IMR-90 (cell line): ENCODE measurements at regions not wholly inside any gene's neighbourhood (a gene's known extent, or its start where the extent isn't known, plus 50 kb on each side); places are given as distances from the start of the nearest gene placed in this dataset.

Source experiments
- ATAC-seq: fragments of 200-7000 bp; cut with Tn5 transposase; 2 replicates; pipeline ENCODE4 v1.9.1; 2020; ENCODE audit warnings: low read depth, mild to moderate bottlenecking, moderate library complexity
- BruUV-seq: library from RNA; stranded (reverse); fragments of 400-500 nt; replicated peaks from 2 replicates; lab custom pipeline; 2021; lab: Mats Ljungman, UMichigan
- CTCF ChIA-PET: fragments of 300-600 bp; formaldehyde crosslinking; extraction: SDS; loops from one replicate; lab custom pipeline; 2021; ENCODE audit warnings: antibody characterized with exemption; lab: Yijun Ruan, JAX
- POLR2A ChIA-PET: fragments of 300-600 bp; sonication (Branson Sonifier 250); formaldehyde crosslinking; loops from one replicate; lab custom pipeline; 2022; ENCODE audit warnings: antibody characterized with exemption; ENCODE audit not compliant: unreplicated experiment; lab: Charles Lee
- DNase-seq: peaks from one replicate; pipeline ENCODE4 v3.0.0; 2013
- H2AFZ ChIP-seq: replicated peaks from 2 replicates; pipeline ENCODE3; 2013; ENCODE audit warnings: low read length, mild to moderate bottlenecking; ENCODE audit not compliant: poor library complexity
- H2AK5ac ChIP-seq: 2 replicates; pipeline ENCODE4 v1.6.1; 2013; ENCODE audit warnings: low read depth, low read length, inconsistent platforms
- H2AK9ac ChIP-seq: replicated peaks from 2 replicates; pipeline ENCODE3; 2013; ENCODE audit warnings: mild to moderate bottlenecking, low read depth, low read length, moderate library complexity; ENCODE audit not compliant: poor library complexity
- H2BK120ac ChIP-seq: 2 replicates; pipeline ENCODE4 v1.6.1; 2013; ENCODE audit warnings: low read depth, low read length, inconsistent platforms
- H2BK15ac ChIP-seq: 3 replicates; pipeline ENCODE4 v1.6.1; 2013; ENCODE audit warnings: low read depth, low read length, inconsistent platforms
- H2BK20ac ChIP-seq: 2 replicates; pipeline ENCODE4 v1.6.1; 2013; ENCODE audit warnings: low read depth, mild to moderate bottlenecking, inconsistent platforms, low read length, moderate library complexity
- H2BK5ac ChIP-seq: 2 replicates; pipeline ENCODE4 v1.6.1; 2013; ENCODE audit warnings: mild to moderate bottlenecking, low read depth, low read length, inconsistent platforms; ENCODE audit not compliant: poor library complexity, severe bottlenecking
- H3K14ac ChIP-seq: replicated peaks from 2 replicates; pipeline ENCODE4 v1.6.1; 2013; ENCODE audit warnings: low read depth, low read length, inconsistent platforms
- H3K18ac ChIP-seq: 2 replicates; pipeline ENCODE4 v1.6.1; 2013; ENCODE audit warnings: low read depth, low read length, control low read depth
- H3K23ac ChIP-seq: 2 replicates; pipeline ENCODE4 v1.6.1; 2013; ENCODE audit warnings: low read depth, low read length, inconsistent platforms
- H3K27ac ChIP-seq: 2 replicates; pipeline ENCODE4 v1.5.1; 2013; ENCODE audit warnings: mild to moderate bottlenecking, control low read depth, low read length; ENCODE audit not compliant: insufficient read depth
- H3K27me3 ChIP-seq: 2 replicates; pipeline ENCODE4 v1.6.1; 2013; ENCODE audit warnings: low read length; ENCODE audit not compliant: control insufficient read depth, insufficient read depth
- H3K36me3 ChIP-seq: 2 replicates; pipeline ENCODE4 v1.6.1; 2013; ENCODE audit warnings: low read length, mixed read lengths; ENCODE audit not compliant: control insufficient read depth, insufficient read depth
- H3K4ac ChIP-seq: 2 replicates; pipeline ENCODE4 v1.6.1; 2013; ENCODE audit warnings: low read depth, low read length, inconsistent platforms
- H3K4me1 ChIP-seq: 2 replicates; pipeline ENCODE4 v1.6.1; 2013; ENCODE audit warnings: low read length, mixed read lengths; ENCODE audit not compliant: control insufficient read depth, insufficient read depth
- H3K4me2 ChIP-seq: 2 replicates; pipeline ENCODE4 v1.6.1; 2013; ENCODE audit warnings: low read depth, mild to moderate bottlenecking, control low read depth, low read length, moderate library complexity
- H3K4me3 ChIP-seq: 2 replicates; pipeline ENCODE4 v1.5.1; 2013; ENCODE audit warnings: low read depth, mild to moderate bottlenecking, control low read depth, low read length, moderate library complexity; ENCODE audit not compliant: insufficient read depth
- H3K56ac ChIP-seq: 2 replicates; pipeline ENCODE4 v1.6.1; 2013; ENCODE audit warnings: low read length, inconsistent platforms; ENCODE audit not compliant: insufficient read depth; ENCODE audit errors: extremely low read depth
- H3K79me1 ChIP-seq, 2 experiments: 2 replicates each; pipeline ENCODE4 v1.6.1; 2013; ENCODE audit warnings: low read length in 2 of 2, inconsistent platforms in 1 of 2, low read depth in 1 of 2
- H3K9ac ChIP-seq: 2 replicates; pipeline ENCODE4 v1.6.1; 2013; ENCODE audit warnings: low read depth, low read length, control low read depth
- H3K9me1 ChIP-seq: 2 replicates; pipeline ENCODE4 v1.6.1; 2013; ENCODE audit warnings: low read length, inconsistent platforms; ENCODE audit not compliant: insufficient read depth
- H3K9me3 ChIP-seq: 2 replicates; pipeline ENCODE4 v1.6.1; 2013; ENCODE audit warnings: low read length; ENCODE audit not compliant: control insufficient read depth, insufficient read depth
- H4K20me1 ChIP-seq: 2 replicates; pipeline ENCODE4 v1.6.1; 2013; ENCODE audit warnings: low read length, inconsistent platforms; ENCODE audit not compliant: insufficient read depth
- H4K5ac ChIP-seq: 2 replicates; pipeline ENCODE4 v1.6.1; 2013; ENCODE audit warnings: mild to moderate bottlenecking, low read depth, low read length, control low read depth
- H4K8ac ChIP-seq, 2 experiments: 2 replicates each; pipeline ENCODE4 v1.6.1; 2013; ENCODE audit warnings: low read depth in 2 of 2, low read length in 2 of 2, control low read depth in 1 of 2, inconsistent platforms in 1 of 2
- H4K91ac ChIP-seq: 2 replicates; pipeline ENCODE4 v1.6.1; 2013; ENCODE audit warnings: low read depth, low read length, inconsistent platforms; ENCODE audit not compliant: insufficient read depth
- CEBPB ChIP-seq: IDR thresholded peaks from 2 replicates; pipeline ENCODE4 v1.6.1; 2012; ENCODE audit warnings: low read depth, low read length, improper control_type of control experiment
- CHD1 ChIP-seq: IDR thresholded peaks from 2 replicates; pipeline ENCODE4 v1.6.1; 2012; ENCODE audit warnings: low read depth, low read length, improper control_type of control experiment
- CTCF ChIP-seq: conservative IDR thresholded peaks from 2 replicates; pipeline ENCODE4 v1.5.1; 2012; ENCODE audit warnings: mild to moderate bottlenecking, low read depth, low read length, improper control_type of control experiment
- ELK1 ChIP-seq: fragments of 150-350 bp; IDR thresholded peaks from 2 replicates; pipeline ENCODE4 v1.6.1; 2016; ENCODE audit warnings: low read depth, mild to moderate bottlenecking, low read length, moderate library complexity, borderline replicate concordance
- MAFK ChIP-seq: IDR thresholded peaks from 2 replicates; pipeline ENCODE4 v1.6.1; 2012; ENCODE audit warnings: low read depth, low read length, improper control_type of control experiment
- MAZ ChIP-seq: IDR thresholded peaks from 2 replicates; pipeline ENCODE4 v1.6.1; 2012; ENCODE audit warnings: low read depth, mild to moderate bottlenecking, low read length, improper control_type of control experiment, moderate library complexity, borderline replicate concordance
- MXI1 ChIP-seq: IDR thresholded peaks from 2 replicates; pipeline ENCODE4 v1.6.1; 2012; ENCODE audit warnings: low read depth, mild to moderate bottlenecking, low read length, moderate library complexity, borderline replicate concordance
- RAD21 ChIP-seq: IDR thresholded peaks from 2 replicates; pipeline ENCODE4 v1.6.1; 2012; ENCODE audit warnings: low read length, improper control_type of control experiment
- WGBS, 2 experiments: methylation state at CpG; one replicate each; pipeline versions ENCODE4 v1.1.5 to v1.1.7; 2013; ENCODE audit warnings: missing lambda C conversion rate in 2 of 2; ENCODE audit not compliant: insufficient read length in 1 of 2; ENCODE audit errors: extremely low coverage in 2 of 2; 5-methylcytosine and 5-hydroxymethylcytosine counted together
- dilution Hi-C: fragments of 300-500 bp; cut with HindIII; formaldehyde crosslinking; loops from one replicate; pipeline ENCODE4 v1.14.3; 2018; ENCODE audit warnings: low sequenced_read_pairs; ENCODE audit not compliant: unreplicated experiment
- in situ Hi-C: fragments of 300-500 bp; cut with MboI; formaldehyde crosslinking; loops from 3 replicates; pipeline ENCODE4 v1.14.3; 2019; ENCODE audit warnings: low sequenced_read_pairs, inconsistent platforms, mixed read lengths
- intact Hi-C: fragments of 100-400 bp; cut with micrococcal nuclease; formaldehyde crosslinking; loops from 2 replicates; pipeline ENCODE4 v1.10.0; 2022
- TF ChIP-seq, protein P1 (sequence below): fragments of 150-350 bp; IDR thresholded peaks from 2 replicates; pipeline ENCODE4 v1.6.1; 2017; ENCODE audit warnings: mild to moderate bottlenecking, antibody characterized with exemption, low read length, low read depth

DNA sequence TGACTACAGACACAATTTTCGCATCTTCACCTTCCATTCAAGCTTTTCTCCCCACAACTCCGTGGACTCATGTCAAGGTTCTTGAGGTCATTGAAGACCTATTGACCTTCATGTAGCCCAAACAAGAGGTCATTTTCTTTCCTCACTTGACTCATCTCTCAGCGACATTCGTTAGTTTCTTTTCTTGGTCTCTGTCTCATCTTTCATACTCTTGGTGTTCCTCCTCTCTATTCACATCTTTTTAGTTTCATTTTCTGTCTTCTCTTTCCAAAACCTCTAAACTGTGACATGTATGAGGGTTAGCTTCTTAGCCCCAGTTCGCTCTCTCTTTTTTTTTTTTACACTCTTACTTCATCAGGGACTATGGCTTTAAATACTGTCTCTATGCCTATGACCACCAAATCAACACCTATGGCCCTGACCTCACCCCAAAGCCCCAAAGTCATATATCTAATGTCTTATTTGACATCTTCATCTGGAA is 128.6 kb upstream of the BACH2 start:
- dilution Hi-C loops = no loop called here
- ChIA-PET CTCF (no interaction called here), POLR2A (no interaction called here)
- Histone ChIP-seq H2BK5ac (no peak overlapping the region), H2BK15ac (no peak overlapping the region), H3K36me3 (no peaks in the 10 kb centered on the region), H4K20me1 (no peaks in the 10 kb centered on the region), H4K91ac (no peak overlapping the region), H3K4me1 (no peaks in the 10 kb centered on the region), H2BK20ac (no peak overlapping the region), H4K8ac (no peak overlapping the region), H2AK5ac (no peak overlapping the region), H3K9me3 (no peaks in the 10 kb centered on the region), H2AFZ (no peak overlapping the region), H2AK9ac (no peak overlapping the region), H3K4me3 (no peak overlapping the region), H3K27me3 (peaks cover 5% of the 10 kb centered on the region; the same call in 1 of the 2 replicates), H3K18ac (no peak overlapping the region), H2BK120ac (no peak overlapping the region), H3K14ac (no peak overlapping the region), H3K4ac (no peak overlapping the region), H3K23ac (no peak overlapping the region), H3K79me1 (no peaks in the 10 kb centered on the region), H4K5ac (no peak overlapping the region), H3K27ac (no peak overlapping the region), H3K4me2 (no peak overlapping the region), H3K9me1 (no peaks in the 10 kb centered on the region), H3K9ac (no peak overlapping the region), H3K56ac (no peak overlapping the region)
- in situ Hi-C loops = no loop called here
- DNase-seq = no peak
- TF ChIP-seq ELK1 (no peak), CEBPB (no peak), CTCF (no peak), RAD21 (no peak), MAZ (no peak), MAFK (no peak), CHD1 (no peak), MXI1 (no peak)
- TF ChIP-seq, protein P1, sequence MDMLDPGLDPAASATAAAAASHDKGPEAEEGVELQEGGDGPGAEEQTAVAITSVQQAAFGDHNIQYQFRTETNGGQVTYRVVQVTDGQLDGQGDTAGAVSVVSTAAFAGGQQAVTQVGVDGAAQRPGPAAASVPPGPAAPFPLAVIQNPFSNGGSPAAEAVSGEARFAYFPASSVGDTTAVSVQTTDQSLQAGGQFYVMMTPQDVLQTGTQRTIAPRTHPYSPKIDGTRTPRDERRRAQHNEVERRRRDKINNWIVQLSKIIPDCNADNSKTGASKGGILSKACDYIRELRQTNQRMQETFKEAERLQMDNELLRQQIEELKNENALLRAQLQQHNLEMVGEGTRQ = no peak
- intact Hi-C loops = no loop called here
- 72% methylated on average over 2 of the region's 5 CpGs; no CpG with 5 or more reads in 1 of the 2 experiments for WGBS, 2 experiments
- no TSS peak for BruUV-seq
- ATAC-seq = no peak
